ENCODE measurements at regions not wholly inside any gene's neighbourhood (a gene's known extent, or its start where the extent isn't known, plus 50 kb on each side); places are given as distances from the start of the nearest gene placed in this dataset.
"Not testable (repeated sequence)": the region's sequence is repeated elsewhere in the genome, so short reads cannot be mapped to it uniquely, and the experiment has no call there.

GRCh38 chr9:42340435-42340723 lies 156.9 kb downstream of the SPATA31A6 start:
- H3K9me3 ChIP-seq (ENCODE audit: control insufficient read depth in 1 of 2, insufficient read depth in 1 of 2, low read depth in 1 of 2, low read length in 2 of 2); intact Hi-C loops (cut with micrococcal nuclease); BruUV-seq (replicated peaks); POLR2A ChIA-PET; H3K27me3 ChIP-seq (ENCODE audit: insufficient read depth, low read length); H3K4me2 ChIP-seq (ENCODE audit: low read length); ATAC-seq; H3K9ac ChIP-seq (ENCODE audit: low read length); RAD21 ChIA-PET (ENCODE audit: low non-redundant PET in 1 of 2, low total read pairs in 2 of 2, uncharacterized antibody in 2 of 2, unreplicated experiment in 2 of 2); H3K79me2 ChIP-seq (ENCODE audit: insufficient read depth, low read length); H2AFZ ChIP-seq (ENCODE audit: low read depth, low read length, poor library complexity, severe bottlenecking); H3K4me3 ChIP-seq (replicated peaks in 1 of 2; ENCODE audit: low read depth in 1 of 2, low read length in 2 of 2); H3K9me2 ChIP-seq (ENCODE audit: insufficient read depth); DNase-seq (ENCODE audit: low read depth, low spot score); CTCF ChIA-PET; H4K20me1 ChIP-seq (ENCODE audit: insufficient read depth); H3K36me3 ChIP-seq (ENCODE audit: control insufficient read depth in 1 of 2, insufficient read depth in 2 of 2, low read length in 2 of 2): not testable (repeated sequence)
- peak overlapping the region; percentile 67; the same call in 1 of the 2 replicates for H3K27ac ChIP-seq (ENCODE audit: low read depth, low read length)
- peaks cover 7 to 23% of the 10 kb centered on the region in 2 experiments; a peak in 3 of 4 replicates for H3K4me1 ChIP-seq (ENCODE audit: control insufficient read depth in 1 of 2, insufficient read depth in 2 of 2, low read length in 2 of 2)

DNA sequence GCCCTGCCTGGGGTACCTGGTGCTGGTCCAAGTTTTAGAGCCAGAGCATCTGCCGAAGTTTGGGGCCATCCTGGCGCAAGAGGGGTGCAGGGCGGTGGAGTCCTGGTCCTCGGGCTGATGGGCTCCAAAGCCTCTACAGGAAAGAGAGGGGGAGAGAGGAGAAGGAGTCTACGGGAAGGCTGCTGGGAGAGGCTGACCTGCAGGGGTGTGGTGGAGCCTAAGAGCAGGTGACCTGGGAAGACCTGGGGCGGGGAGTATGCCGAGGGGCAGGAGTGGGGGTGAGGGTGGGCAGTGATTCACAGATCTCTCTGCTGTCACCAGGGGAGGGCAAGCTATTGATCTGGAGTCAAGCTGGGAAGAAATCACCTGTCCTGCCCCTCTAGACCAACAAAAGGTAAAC lies 158.4 kb downstream of the SPATA31A6 start:
- H3K27ac ChIP-seq (ENCODE audit: low read depth, low read length); DNase-seq (ENCODE audit: low read depth, low spot score); H3K9ac ChIP-seq (ENCODE audit: low read length); H4K20me1 ChIP-seq (ENCODE audit: insufficient read depth); H3K4me3 ChIP-seq (replicated peaks in 1 of 2; ENCODE audit: low read depth in 1 of 2, low read length in 2 of 2); RAD21 ChIA-PET (ENCODE audit: low non-redundant PET in 1 of 2, low total read pairs in 2 of 2, uncharacterized antibody in 2 of 2, unreplicated experiment in 2 of 2); intact Hi-C loops (cut with micrococcal nuclease); POLR2A ChIA-PET; H3K9me3 ChIP-seq (ENCODE audit: control insufficient read depth in 1 of 2, insufficient read depth in 1 of 2, low read depth in 1 of 2, low read length in 2 of 2); H3K27me3 ChIP-seq (ENCODE audit: insufficient read depth, low read length); H3K79me2 ChIP-seq (ENCODE audit: insufficient read depth, low read length); H3K36me3 ChIP-seq (ENCODE audit: control insufficient read depth in 1 of 2, insufficient read depth in 2 of 2, low read length in 2 of 2); H3K9me2 ChIP-seq (ENCODE audit: insufficient read depth); H2AFZ ChIP-seq (ENCODE audit: low read depth, low read length, poor library complexity, severe bottlenecking); H3K4me2 ChIP-seq (ENCODE audit: low read length); BruUV-seq (replicated peaks); ATAC-seq; CTCF ChIA-PET: not testable (repeated sequence)
- peaks cover 7 to 19% of the 10 kb centered on the region in 2 experiments; a peak in 3 of 4 replicates for H3K4me1 ChIP-seq (ENCODE audit: control insufficient read depth in 1 of 2, insufficient read depth in 2 of 2, low read length in 2 of 2)

- RAD21 ChIA-PET (ENCODE audit: low non-redundant PET in 1 of 2, low total read pairs in 2 of 2, uncharacterized antibody in 2 of 2, unreplicated experiment in 2 of 2); intact Hi-C loops (cut with micrococcal nuclease); H4K20me1 ChIP-seq (ENCODE audit: insufficient read depth); DNase-seq (ENCODE audit: low read depth, low spot score); H3K4me3 ChIP-seq (replicated peaks in 1 of 2; ENCODE audit: low read depth in 1 of 2, low read length in 2 of 2); H2AFZ ChIP-seq (ENCODE audit: low read depth, low read length, poor library complexity, severe bottlenecking); H3K79me2 ChIP-seq (ENCODE audit: insufficient read depth, low read length); H3K9ac ChIP-seq (ENCODE audit: low read length); CTCF ChIA-PET; H3K27me3 ChIP-seq (ENCODE audit: insufficient read depth, low read length); H3K36me3 ChIP-seq (ENCODE audit: control insufficient read depth in 1 of 2, insufficient read depth in 2 of 2, low read length in 2 of 2); ATAC-seq; H3K9me2 ChIP-seq (ENCODE audit: insufficient read depth); H3K9me3 ChIP-seq (ENCODE audit: control insufficient read depth in 1 of 2, insufficient read depth in 1 of 2, low read depth in 1 of 2, low read length in 2 of 2); BruUV-seq (replicated peaks); H3K4me2 ChIP-seq (ENCODE audit: low read length); POLR2A ChIA-PET; H3K27ac ChIP-seq (ENCODE audit: low read depth, low read length): not testable (repeated sequence)
- H3K4me1 ChIP-seq (ENCODE audit: control insufficient read depth in 1 of 2, insufficient read depth in 2 of 2, low read length in 2 of 2): peaks cover 7 to 19% of the 10 kb centered on the region in 2 experiments; a peak in 3 of 4 replicates
These were observed 158.8 kb downstream of the SPATA31A6 start for GRCh38 chr9:42342297-42342696.

DNA sequence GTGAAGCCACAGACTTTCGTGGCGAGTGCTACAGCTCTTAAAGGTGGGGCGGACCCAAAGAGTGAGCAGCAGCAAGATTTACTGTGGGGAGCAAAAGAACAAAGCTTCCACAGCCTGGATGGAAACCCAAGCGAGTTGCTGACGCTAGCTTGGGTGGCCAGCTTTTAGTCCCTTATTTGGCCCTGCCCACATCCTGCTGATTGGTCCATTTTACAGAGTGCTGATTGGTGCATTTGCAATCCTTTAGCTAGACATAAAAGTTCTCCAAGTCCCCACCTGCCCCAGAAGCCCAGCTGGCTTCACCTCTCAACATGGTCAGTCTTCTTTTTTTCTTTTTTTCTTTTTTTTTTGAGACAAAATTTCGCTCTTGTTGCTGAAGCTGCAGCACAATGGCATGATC lies 161.0 kb downstream of the SPATA31A6 start:
- H3K36me3 ChIP-seq (ENCODE audit: control insufficient read depth in 1 of 2, insufficient read depth in 2 of 2, low read length in 2 of 2); intact Hi-C loops (cut with micrococcal nuclease); H3K9ac ChIP-seq (ENCODE audit: low read length); H3K4me3 ChIP-seq (replicated peaks in 1 of 2; ENCODE audit: low read depth in 1 of 2, low read length in 2 of 2); H4K20me1 ChIP-seq (ENCODE audit: insufficient read depth); BruUV-seq (replicated peaks); RAD21 ChIA-PET (ENCODE audit: low non-redundant PET in 1 of 2, low total read pairs in 2 of 2, uncharacterized antibody in 2 of 2, unreplicated experiment in 2 of 2); H3K9me2 ChIP-seq (ENCODE audit: insufficient read depth); H2AFZ ChIP-seq (ENCODE audit: low read depth, low read length, poor library complexity, severe bottlenecking); H3K4me2 ChIP-seq (ENCODE audit: low read length); H3K27ac ChIP-seq (ENCODE audit: low read depth, low read length); ATAC-seq; POLR2A ChIA-PET; H3K9me3 ChIP-seq (ENCODE audit: control insufficient read depth in 1 of 2, insufficient read depth in 1 of 2, low read depth in 1 of 2, low read length in 2 of 2); H3K27me3 ChIP-seq (ENCODE audit: insufficient read depth, low read length); H3K4me1 ChIP-seq (ENCODE audit: control insufficient read depth in 1 of 2, insufficient read depth in 2 of 2, low read length in 2 of 2); DNase-seq (ENCODE audit: low read depth, low spot score); H3K79me2 ChIP-seq (ENCODE audit: insufficient read depth, low read length); CTCF ChIA-PET: not testable (repeated sequence)

DNA sequence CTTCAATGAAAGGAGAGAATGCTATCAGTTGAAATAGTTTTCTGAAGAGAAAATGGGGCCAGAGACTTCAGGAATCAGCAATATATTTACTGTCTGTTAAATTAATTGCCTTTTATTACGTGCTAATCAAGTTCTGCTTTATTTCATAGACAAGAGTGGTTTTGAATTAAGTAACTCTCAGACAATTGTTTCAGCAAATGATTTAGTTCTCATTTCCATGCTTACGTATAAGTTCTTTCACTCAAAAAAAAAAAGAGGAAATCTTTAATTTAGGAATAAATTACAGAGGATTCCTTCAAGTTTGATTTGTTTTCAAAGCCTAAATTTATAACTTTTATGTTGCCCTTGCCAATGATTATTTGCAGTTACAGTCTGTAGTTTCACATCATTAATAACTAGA lies 163.5 kb downstream of the SPATA31A6 start:
- H3K27ac ChIP-seq (ENCODE audit: low read depth, low read length); BruUV-seq (replicated peaks); H3K79me2 ChIP-seq (ENCODE audit: insufficient read depth, low read length); intact Hi-C loops (cut with micrococcal nuclease); H3K4me2 ChIP-seq (ENCODE audit: low read length); H3K36me3 ChIP-seq (ENCODE audit: control insufficient read depth in 1 of 2, insufficient read depth in 2 of 2, low read length in 2 of 2); POLR2A ChIA-PET; H3K27me3 ChIP-seq (ENCODE audit: insufficient read depth, low read length); H3K9ac ChIP-seq (ENCODE audit: low read length); H3K9me3 ChIP-seq (ENCODE audit: control insufficient read depth in 1 of 2, insufficient read depth in 1 of 2, low read depth in 1 of 2, low read length in 2 of 2); CTCF ChIA-PET; H3K4me3 ChIP-seq (replicated peaks in 1 of 2; ENCODE audit: low read depth in 1 of 2, low read length in 2 of 2); H3K4me1 ChIP-seq (ENCODE audit: control insufficient read depth in 1 of 2, insufficient read depth in 2 of 2, low read length in 2 of 2); DNase-seq (ENCODE audit: low read depth, low spot score); H3K9me2 ChIP-seq (ENCODE audit: insufficient read depth); RAD21 ChIA-PET (ENCODE audit: low non-redundant PET in 1 of 2, low total read pairs in 2 of 2, uncharacterized antibody in 2 of 2, unreplicated experiment in 2 of 2); H4K20me1 ChIP-seq (ENCODE audit: insufficient read depth); ATAC-seq; H2AFZ ChIP-seq (ENCODE audit: low read depth, low read length, poor library complexity, severe bottlenecking): not testable (repeated sequence)

Measured in HCT116 (cell line).